ENCODE measurements at regions not wholly inside any gene's neighbourhood (a gene's known extent, or its start where the extent isn't known, plus 50 kb on each side); places are given as distances from the start of the nearest gene placed in this dataset.

GRCh38 chr9:108056805-108057386 is 567.3 kb upstream of the KLF4 start:
- H3K9me3 ChIP-seq, result no peaks in the 10 kb centered on the region
- peak overlapping the region in 1 of 4 donors; percentile 12 for H3K27ac ChIP-seq
- ATAC-seq (ENCODE audit: low FRiP score in 2 of 2) (peak in 1 of 2 donors; percentile 87), DNase-seq (no peak)
- 45 to 67% methylated on average over 1 of the region's 1 CpG for WGBS, 2 donors
- H3K36me3 ChIP-seq, result no peaks in the 10 kb centered on the region
- peaks cover 6 to 46% (median 20%) of the 10 kb centered on the region in 4 donors for H3K4me1 ChIP-seq
- H3K4me3 ChIP-seq, result no peak overlapping the region
- H3K27me3 ChIP-seq, result no peaks in the 10 kb centered on the region
- TF ChIP-seq EP300 (IDR thresholded peaks at IDR 0.05), result no peak
- no peak for TF ChIP-seq POLR2AphosphoS5 (IDR thresholded peaks at IDR 0.05)
- no peak for TF ChIP-seq CTCF (IDR thresholded peaks at IDR 0.05)
- TF ChIP-seq POLR2A (IDR thresholded peaks at IDR 0.05), result no peak

- H3K4me1 ChIP-seq, result peaks cover 6 to 46% (median 20%) of the 10 kb centered on the region in 4 donors
- DNase-seq, result no peak
- H3K27ac ChIP-seq, result peak overlapping the region in 1 of 4 donors; percentile 12
- H3K9me3 ChIP-seq, result no peaks in the 10 kb centered on the region
- no peak for ATAC-seq (ENCODE audit: low FRiP score in 2 of 2)
- no peaks in the 10 kb centered on the region for H3K27me3 ChIP-seq
- TF ChIP-seq POLR2AphosphoS5 (IDR thresholded peaks at IDR 0.05) (no peak), EP300 (IDR thresholded peaks at IDR 0.05) (no peak), CTCF (IDR thresholded peaks at IDR 0.05) (no peak), POLR2A (IDR thresholded peaks at IDR 0.05) (no peak)
- 71 to 74% methylated on average over 6 of the region's 6 CpGs for WGBS, 2 donors
- H3K4me3 ChIP-seq, result no peak overlapping the region
- H3K36me3 ChIP-seq, result no peaks in the 10 kb centered on the region
Measured at GRCh38 chr9:108056084-108056804, 566.7 kb upstream of the KLF4 start.

- peak overlapping the region in 2 of 4 donors; percentile 23 to 46 for H3K27ac ChIP-seq
- no peaks in the 10 kb centered on the region for H3K9me3 ChIP-seq
- 74 to 79% methylated on average over 3 of the region's 3 CpGs for WGBS, 2 donors
- no peaks in the 10 kb centered on the region for H3K27me3 ChIP-seq
- no peak overlapping the region for H3K4me3 ChIP-seq
- peaks cover 6 to 46% (median 20%) of the 10 kb centered on the region in 4 donors for H3K4me1 ChIP-seq
- no peak for TF ChIP-seq EP300 (IDR thresholded peaks at IDR 0.05)
- no peak for TF ChIP-seq POLR2AphosphoS5 (IDR thresholded peaks at IDR 0.05)
- no peak for TF ChIP-seq CTCF (IDR thresholded peaks at IDR 0.05)
- TF ChIP-seq POLR2A (IDR thresholded peaks at IDR 0.05), result no peak
- no peaks in the 10 kb centered on the region for H3K36me3 ChIP-seq
- DNase-seq, result no peak
- no peak for ATAC-seq (ENCODE audit: low FRiP score in 2 of 2)
Measured at GRCh38 chr9:108054131-108054630, 564.6 kb upstream of the KLF4 start.

GRCh38 chr9:108053555-108054061 is 564.0 kb upstream of the KLF4 start:
- Histone ChIP-seq H3K9me3 (no peaks in the 10 kb centered on the region), H3K36me3 (no peaks in the 10 kb centered on the region), H3K4me1 (peaks cover 6 to 46% (median 20%) of the 10 kb centered on the region in 4 donors), H3K4me3 (no peak overlapping the region), H3K27ac (peak overlapping the region in 3 of 4 donors; percentile 10 to 46 (median 23)), H3K27me3 (no peaks in the 10 kb centered on the region)
- WGBS, 2 donors, result 39% methylated on average over 12 of the region's 12 CpGs
- peak in 1 of 2 donors; percentile 52 for DNase-seq
- TF ChIP-seq POLR2A (IDR thresholded peaks at IDR 0.05) (no peak), EP300 (IDR thresholded peaks at IDR 0.05) (no peak), CTCF (IDR thresholded peaks at IDR 0.05) (no peak), POLR2AphosphoS5 (IDR thresholded peaks at IDR 0.05) (no peak)
- ATAC-seq (ENCODE audit: low FRiP score in 2 of 2), result peak in 1 of 2 donors; percentile 38
